Panc1 (cell line): ENCODE measurements at regions not wholly inside any gene's neighbourhood (a gene's known extent, or its start where the extent isn't known, plus 50 kb on each side); places are given as distances from the start of the nearest gene placed in this dataset.

Experiments used
- POLR2AphosphoS5 ChIP-seq: IDR thresholded peaks from 2 replicates; pipeline ENCODE4 v1.6.1; 2012; ENCODE audit warnings: mild to moderate bottlenecking, low read depth, low read length, moderate library complexity
- TCF7L2 ChIP-seq: IDR thresholded peaks from 2 replicates; pipeline ENCODE4 v1.6.1; 2011; ENCODE audit warnings: mild to moderate bottlenecking, low read depth, low read length, inconsistent platforms
- TF ChIP-seq, protein P1 (sequence below): fragments of 450-650 bp; IDR thresholded peaks from 2 replicates; pipeline ENCODE4 v1.5.1; 2017; ENCODE audit warnings: mild to moderate bottlenecking
- TF ChIP-seq, protein P2 (sequence below), 2 experiments: IDR thresholded peaks; 2 replicates each; pipeline ENCODE4 v1.6.1; 2011 to 2012; ENCODE audit warnings: low read depth in 2 of 2, control low read depth in 1 of 2, low read length in 1 of 2, mild to moderate bottlenecking in 1 of 2, moderate library complexity in 1 of 2; ENCODE audit not compliant: insufficient read depth in 1 of 2

DNA sequence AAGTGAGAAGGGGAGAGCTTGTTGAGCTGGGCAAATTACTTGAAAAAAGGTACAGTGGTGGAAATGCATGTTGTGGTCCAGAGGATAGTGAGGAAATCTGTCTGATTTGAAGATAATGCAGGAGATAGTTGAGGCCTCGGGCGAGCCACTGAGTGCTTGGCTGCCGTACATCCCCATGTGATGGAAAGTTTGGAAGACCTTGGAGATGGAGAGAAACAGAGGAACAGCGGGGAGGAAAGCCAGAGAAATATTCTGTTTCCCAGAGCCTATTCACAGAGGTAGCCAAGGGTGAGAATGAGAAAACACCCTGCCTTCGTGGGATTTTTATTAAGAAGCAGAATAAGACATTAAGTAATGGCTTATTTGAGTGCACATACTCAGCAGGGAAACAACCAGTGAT lies 498.2 kb downstream of the BCL11B start:
- TF ChIP-seq, protein P1, sequence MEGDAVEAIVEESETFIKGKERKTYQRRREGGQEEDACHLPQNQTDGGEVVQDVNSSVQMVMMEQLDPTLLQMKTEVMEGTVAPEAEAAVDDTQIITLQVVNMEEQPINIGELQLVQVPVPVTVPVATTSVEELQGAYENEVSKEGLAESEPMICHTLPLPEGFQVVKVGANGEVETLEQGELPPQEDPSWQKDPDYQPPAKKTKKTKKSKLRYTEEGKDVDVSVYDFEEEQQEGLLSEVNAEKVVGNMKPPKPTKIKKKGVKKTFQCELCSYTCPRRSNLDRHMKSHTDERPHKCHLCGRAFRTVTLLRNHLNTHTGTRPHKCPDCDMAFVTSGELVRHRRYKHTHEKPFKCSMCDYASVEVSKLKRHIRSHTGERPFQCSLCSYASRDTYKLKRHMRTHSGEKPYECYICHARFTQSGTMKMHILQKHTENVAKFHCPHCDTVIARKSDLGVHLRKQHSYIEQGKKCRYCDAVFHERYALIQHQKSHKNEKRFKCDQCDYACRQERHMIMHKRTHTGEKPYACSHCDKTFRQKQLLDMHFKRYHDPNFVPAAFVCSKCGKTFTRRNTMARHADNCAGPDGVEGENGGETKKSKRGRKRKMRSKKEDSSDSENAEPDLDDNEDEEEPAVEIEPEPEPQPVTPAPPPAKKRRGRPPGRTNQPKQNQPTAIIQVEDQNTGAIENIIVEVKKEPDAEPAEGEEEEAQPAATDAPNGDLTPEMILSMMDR, result no peak
- TF ChIP-seq POLR2AphosphoS5 (no peak), TCF7L2 (no peak)
- TF ChIP-seq, protein P2, sequence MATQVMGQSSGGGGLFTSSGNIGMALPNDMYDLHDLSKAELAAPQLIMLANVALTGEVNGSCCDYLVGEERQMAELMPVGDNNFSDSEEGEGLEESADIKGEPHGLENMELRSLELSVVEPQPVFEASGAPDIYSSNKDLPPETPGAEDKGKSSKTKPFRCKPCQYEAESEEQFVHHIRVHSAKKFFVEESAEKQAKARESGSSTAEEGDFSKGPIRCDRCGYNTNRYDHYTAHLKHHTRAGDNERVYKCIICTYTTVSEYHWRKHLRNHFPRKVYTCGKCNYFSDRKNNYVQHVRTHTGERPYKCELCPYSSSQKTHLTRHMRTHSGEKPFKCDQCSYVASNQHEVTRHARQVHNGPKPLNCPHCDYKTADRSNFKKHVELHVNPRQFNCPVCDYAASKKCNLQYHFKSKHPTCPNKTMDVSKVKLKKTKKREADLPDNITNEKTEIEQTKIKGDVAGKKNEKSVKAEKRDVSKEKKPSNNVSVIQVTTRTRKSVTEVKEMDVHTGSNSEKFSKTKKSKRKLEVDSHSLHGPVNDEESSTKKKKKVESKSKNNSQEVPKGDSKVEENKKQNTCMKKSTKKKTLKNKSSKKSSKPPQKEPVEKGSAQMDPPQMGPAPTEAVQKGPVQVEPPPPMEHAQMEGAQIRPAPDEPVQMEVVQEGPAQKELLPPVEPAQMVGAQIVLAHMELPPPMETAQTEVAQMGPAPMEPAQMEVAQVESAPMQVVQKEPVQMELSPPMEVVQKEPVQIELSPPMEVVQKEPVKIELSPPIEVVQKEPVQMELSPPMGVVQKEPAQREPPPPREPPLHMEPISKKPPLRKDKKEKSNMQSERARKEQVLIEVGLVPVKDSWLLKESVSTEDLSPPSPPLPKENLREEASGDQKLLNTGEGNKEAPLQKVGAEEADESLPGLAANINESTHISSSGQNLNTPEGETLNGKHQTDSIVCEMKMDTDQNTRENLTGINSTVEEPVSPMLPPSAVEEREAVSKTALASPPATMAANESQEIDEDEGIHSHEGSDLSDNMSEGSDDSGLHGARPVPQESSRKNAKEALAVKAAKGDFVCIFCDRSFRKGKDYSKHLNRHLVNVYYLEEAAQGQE (IDR thresholded peaks at IDR 0.05; ENCODE audit: insufficient read depth in 1 of 2, low read depth in 2 of 2, low read length in 1 of 2), result no peak
